Body of pancreas (tissue), 4 donors: ENCODE measurements at regions not wholly inside any gene's neighbourhood (a gene's known extent, or its start where the extent isn't known, plus 50 kb on each side); places are given as distances from the start of the nearest gene placed in this dataset.

Source experiments
- ATAC-seq: fragments of 150-250 bp; one replicate; pipeline ENCODE4 v1.9.1; 2016
- DNase-seq, 4 donors: peaks; one replicate each; pipeline ENCODE4 v3.0.0-alpha.2; 2019
- H3K27ac ChIP-seq, 4 donors: fragments of 200-600 bp; sonication (generic); 1 replicate in 3 of 4; 2 replicates in 1 of 4; pipeline versions ENCODE4 v1.5.1 to v1.6.1; 2016 to 2019; ENCODE audit warnings: mild to moderate bottlenecking in 1 of 4, mixed read lengths in 1 of 4, moderate library complexity in 1 of 4
- H3K27me3 ChIP-seq, 2 donors: fragments of 200-600 bp; sonication (generic); one replicate each; pipeline ENCODE4 v1.6.0; 2016; ENCODE audit warnings: mild to moderate bottlenecking in 1 of 2
- H3K36me3 ChIP-seq, 2 donors: fragments of 200-600 bp; sonication (generic); replicated peaks in 1 of 2; 2 replicates each; pipeline ENCODE4 v1.5.1; 2016; ENCODE audit warnings: low read depth in 2 of 2; ENCODE audit not compliant: insufficient read depth in 1 of 2
- H3K4me1 ChIP-seq: fragments of 200-600 bp; sonication (generic); one replicate; pipeline ENCODE4 v1.6.0; 2016
- H3K4me3 ChIP-seq, 2 donors: fragments of 200-600 bp; sonication (generic); 1 replicate in 1 of 2; 2 replicates in 1 of 2; pipeline ENCODE4 v1.5.1; 2016 to 2019
- H3K9me3 ChIP-seq, 3 donors: fragments of 200-600 bp; sonication (generic); 1 replicate in 2 of 3; 2 replicates in 1 of 3; pipeline ENCODE4 v1.5.1; 2016
- POLR2A ChIP-seq, 3 donors: fragments of 450-650 bp; IDR thresholded peaks; one replicate each; pipeline ENCODE4 v1.6.1; 2016; ENCODE audit warnings: antibody characterized with exemption in 3 of 3, mild to moderate bottlenecking in 2 of 3
- WGBS, 2 donors: methylation state at CpG; one replicate each; pipeline ENCODE4 v1.1.5; 2017; 5-methylcytosine and 5-hydroxymethylcytosine counted together
- intact Hi-C: fragments of 100-400 bp; cut with DNase I; formaldehyde crosslinking; loops from one replicate; pipeline ENCODE4 v1.15.1; 2023
- TF ChIP-seq, protein P1 (sequence below), 7 experiments: fragments of 450-650 bp in 4 of 7; fragments of 200-600 bp in 3 of 7; sonication (generic) in 3 of 7; IDR thresholded peaks; one replicate each; pipeline ENCODE4 v1.5.1; 2016 to 2019; ENCODE audit warnings: antibody characterized with exemption in 7 of 7

DNA sequence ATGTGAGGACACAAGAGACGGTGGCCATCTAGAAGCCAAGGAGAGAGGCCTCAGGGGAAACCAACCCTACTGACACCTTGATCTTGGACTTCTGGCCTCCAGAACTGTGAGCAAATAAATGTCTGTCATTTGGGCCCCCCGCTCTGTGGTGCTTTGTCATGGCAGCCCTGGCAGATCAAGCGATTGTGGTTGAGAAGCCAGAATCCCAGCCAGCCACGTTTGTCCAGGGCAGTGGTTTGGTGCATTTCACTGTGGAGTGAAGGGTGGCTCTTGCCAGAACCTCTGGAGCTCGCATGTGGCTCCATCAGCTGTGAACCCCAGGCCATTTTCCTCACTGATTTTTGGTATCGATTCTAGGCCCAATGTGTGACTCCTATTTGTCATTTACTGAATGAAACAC, 404.9 kb downstream of the BCL11B start:
- ATAC-seq (no peak), DNase-seq (no peak)
- WGBS, 2 donors, result 78 to 83% methylated on average over 6 of the region's 6 CpGs
- no peaks in the 10 kb centered on the region for H3K36me3 ChIP-seq
- no peaks in the 10 kb centered on the region for H3K4me1 ChIP-seq
- no peaks in the 10 kb centered on the region for H3K27me3 ChIP-seq
- no peaks in the 10 kb centered on the region for H3K9me3 ChIP-seq
- intact Hi-C loops, result no loop called here
- no peak for TF ChIP-seq POLR2A (IDR thresholded peaks at IDR 0.05)
- TF ChIP-seq, protein P1, sequence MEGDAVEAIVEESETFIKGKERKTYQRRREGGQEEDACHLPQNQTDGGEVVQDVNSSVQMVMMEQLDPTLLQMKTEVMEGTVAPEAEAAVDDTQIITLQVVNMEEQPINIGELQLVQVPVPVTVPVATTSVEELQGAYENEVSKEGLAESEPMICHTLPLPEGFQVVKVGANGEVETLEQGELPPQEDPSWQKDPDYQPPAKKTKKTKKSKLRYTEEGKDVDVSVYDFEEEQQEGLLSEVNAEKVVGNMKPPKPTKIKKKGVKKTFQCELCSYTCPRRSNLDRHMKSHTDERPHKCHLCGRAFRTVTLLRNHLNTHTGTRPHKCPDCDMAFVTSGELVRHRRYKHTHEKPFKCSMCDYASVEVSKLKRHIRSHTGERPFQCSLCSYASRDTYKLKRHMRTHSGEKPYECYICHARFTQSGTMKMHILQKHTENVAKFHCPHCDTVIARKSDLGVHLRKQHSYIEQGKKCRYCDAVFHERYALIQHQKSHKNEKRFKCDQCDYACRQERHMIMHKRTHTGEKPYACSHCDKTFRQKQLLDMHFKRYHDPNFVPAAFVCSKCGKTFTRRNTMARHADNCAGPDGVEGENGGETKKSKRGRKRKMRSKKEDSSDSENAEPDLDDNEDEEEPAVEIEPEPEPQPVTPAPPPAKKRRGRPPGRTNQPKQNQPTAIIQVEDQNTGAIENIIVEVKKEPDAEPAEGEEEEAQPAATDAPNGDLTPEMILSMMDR (IDR thresholded peaks at IDR 0.05), result no peak
- no peak overlapping the region for H3K4me3 ChIP-seq
- no peak overlapping the region for H3K27ac ChIP-seq

GRCh38 chr14:98867726-98868125, 404.3 kb downstream of the BCL11B start:
- H3K4me1 ChIP-seq, result no peaks in the 10 kb centered on the region
- no peak overlapping the region for H3K27ac ChIP-seq

DNA sequence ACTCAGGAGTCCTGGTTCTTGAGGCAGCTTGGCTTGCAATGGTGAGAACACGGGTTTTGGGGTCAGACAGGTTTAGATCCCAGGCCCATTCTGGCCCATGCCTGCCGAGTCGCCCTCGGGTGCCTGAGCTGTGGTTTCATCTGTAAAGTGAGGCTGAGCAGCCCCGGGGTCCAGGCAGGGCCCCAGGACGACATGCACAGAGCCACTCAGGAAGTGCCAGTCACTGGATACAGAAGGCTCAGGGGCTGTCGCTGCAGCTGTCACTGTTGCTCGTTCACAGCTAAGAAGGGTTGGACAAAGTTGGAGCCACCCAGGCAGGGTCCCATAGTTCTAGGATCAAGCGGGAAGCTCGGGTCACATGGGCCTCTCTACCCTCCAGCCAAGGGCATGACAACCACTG, 403.1 kb downstream of the BCL11B start:
- 64 to 74% methylated on average over 5 to 10 of the region's 10 CpGs for WGBS, 2 donors

More at GRCh38 chr14:98867726-98868125, 404.3 kb downstream of the BCL11B start:
- TF ChIP-seq, protein P1 (IDR thresholded peaks at IDR 0.05), result no peak
- TF ChIP-seq POLR2A (IDR thresholded peaks at IDR 0.05), result no peak
- Histone ChIP-seq H3K9me3 (no peaks in the 10 kb centered on the region), H3K27me3 (no peaks in the 10 kb centered on the region), H3K36me3 (no peaks in the 10 kb centered on the region), H3K4me3 (no peak overlapping the region)
- whole genome bisulfite sequencing, 2 donors, result 73 to 77% methylated on average over 9 of the region's 9 CpGs
- intact Hi-C loops, result no loop called here
- no peak for ATAC-seq
- no peak for DNase-seq

GRCh38 chr14:98871796-98872195, 400.2 kb downstream of the BCL11B start:
- Histone ChIP-seq H3K9me3 (no peaks in the 10 kb centered on the region), H3K4me1 (no peaks in the 10 kb centered on the region), H3K27ac (no peak overlapping the region), H3K27me3 (no peaks in the 10 kb centered on the region), H3K4me3 (no peak overlapping the region), H3K36me3 (no peaks in the 10 kb centered on the region)
- intact Hi-C loops, result no loop called here
- WGBS, 2 donors, result 83 to 97% methylated on average over 2 of the region's 2 CpGs
- peak; percentile 33 for ATAC-seq
- no peak for TF ChIP-seq POLR2A (IDR thresholded peaks at IDR 0.05)
- TF ChIP-seq, protein P1 (IDR thresholded peaks at IDR 0.05), result no peak
- peak; percentile 34 to 64 (median 58) for DNase-seq

More for the DNA sequence above, 403.1 kb downstream of the BCL11B start:
- intact Hi-C loops, result no loop called here
- DNase-seq (no peak), ATAC-seq (no peak)
- Histone ChIP-seq H3K4me1 (no peaks in the 10 kb centered on the region), H3K27ac (no peak overlapping the region), H3K27me3 (no peaks in the 10 kb centered on the region), H3K9me3 (no peaks in the 10 kb centered on the region), H3K4me3 (no peak overlapping the region), H3K36me3 (no peaks in the 10 kb centered on the region)
- no peak for TF ChIP-seq POLR2A (IDR thresholded peaks at IDR 0.05)
- TF ChIP-seq, protein P1 (IDR thresholded peaks at IDR 0.05), result no peak

DNA sequence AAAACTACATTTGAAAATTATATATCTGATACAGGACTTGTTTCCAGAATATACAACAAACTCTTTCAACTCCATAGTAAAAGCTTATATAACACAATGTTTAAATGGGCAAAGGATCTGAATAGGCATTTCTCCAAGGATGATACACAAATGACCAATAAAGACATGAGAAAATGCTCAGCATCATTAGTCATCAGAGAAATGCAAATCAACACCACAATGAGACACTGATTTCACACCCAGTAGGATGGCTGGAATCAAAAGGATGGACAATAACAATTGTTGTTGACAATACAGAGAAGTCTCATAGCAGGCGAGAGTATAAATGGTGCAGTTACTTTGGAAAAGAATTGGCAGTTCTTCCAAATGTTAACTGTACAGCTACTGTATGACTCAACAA, 394.9 kb downstream of the BCL11B start:
- no peaks in the 10 kb centered on the region for H3K4me1 ChIP-seq
- no peak for TF ChIP-seq POLR2A (IDR thresholded peaks at IDR 0.05)
- TF ChIP-seq, protein P1 (IDR thresholded peaks at IDR 0.05), result no peak
- H3K9me3 ChIP-seq, result no peaks in the 10 kb centered on the region
- WGBS, 2 donors, result 60% methylated on average over 1 of the region's 1 CpG
- no peak overlapping the region for H3K27ac ChIP-seq
- ATAC-seq (no peak), DNase-seq (no peak)
- H3K27me3 ChIP-seq, result no peaks in the 10 kb centered on the region
- intact Hi-C loops, result no loop called here
- no peaks in the 10 kb centered on the region for H3K36me3 ChIP-seq
- no peak overlapping the region for H3K4me3 ChIP-seq
